Karpas-422 (cell line): ENCODE measurements at regions not wholly inside any gene's neighbourhood (a gene's known extent, or its start where the extent isn't known, plus 50 kb on each side); places are given as distances from the start of the nearest gene placed in this dataset.

Experiments
- DNase-seq: peaks from one replicate; pipeline ENCODE4 v3.0.0-alpha.2; 2015
- H2AFZ ChIP-seq: fragments of 200-600 bp; sonication (generic); 2 replicates; pipeline ENCODE4 v1.6.1; 2014; ENCODE audit warnings: antibody characterized with exemption, low read length, mixed read lengths
- H3K27ac ChIP-seq: fragments of 200-600 bp; sonication (generic); 2 replicates; pipeline ENCODE4 v1.5.1; 2014; ENCODE audit warnings: mild to moderate bottlenecking, low read length, moderate library complexity
- H3K27me3 ChIP-seq: fragments of 200-600 bp; sonication (generic); 2 replicates; pipeline ENCODE4 v1.6.1; 2014; ENCODE audit warnings: low read length, mixed read lengths
- H3K36me3 ChIP-seq: fragments of 200-600 bp; sonication (generic); 2 replicates; pipeline ENCODE4 v1.6.1; 2014; ENCODE audit warnings: low read length, mixed read lengths; ENCODE audit not compliant: insufficient read depth
- H3K4me1 ChIP-seq: fragments of 200-600 bp; sonication (generic); 2 replicates; pipeline ENCODE4 v1.6.1; 2014; ENCODE audit warnings: mild to moderate bottlenecking, low read length, mixed read lengths
- H3K4me2 ChIP-seq: fragments of 200-600 bp; sonication (generic); 2 replicates; pipeline ENCODE4 v1.6.1; 2014; ENCODE audit warnings: low read length, low read depth, mild to moderate bottlenecking; ENCODE audit not compliant: poor library complexity, severe bottlenecking
- H3K4me3 ChIP-seq: fragments of 200-600 bp; sonication (generic); 2 replicates; pipeline ENCODE4 v1.5.1; 2014; ENCODE audit warnings: mild to moderate bottlenecking, antibody characterized with exemption, low read length, mixed read lengths
- H3K79me2 ChIP-seq: fragments of 200-600 bp; sonication (generic); 2 replicates; pipeline ENCODE4 v1.6.1; 2014; ENCODE audit warnings: mild to moderate bottlenecking, low read length, mixed read lengths
- H3K9ac ChIP-seq: fragments of 200-600 bp; sonication (generic); 2 replicates; pipeline ENCODE4 v1.6.0; 2014; ENCODE audit warnings: low read length
- H3K9me2 ChIP-seq: fragments of 200-600 bp; sonication (generic), shearing (Covaris generic); replicated peaks from 2 replicates; pipeline ENCODE4 v1.6.0; 2014; ENCODE audit warnings: mild to moderate bottlenecking, low read length, moderate library complexity; ENCODE audit not compliant: insufficient read depth
- H3K9me3 ChIP-seq: fragments of 300-700, 200-600 bp; sonication (generic); 2 replicates; pipeline ENCODE4 v1.6.1; 2014; ENCODE audit warnings: low read length, mixed read lengths
- H4K20me1 ChIP-seq: fragments of 200-600 bp; sonication (generic); 2 replicates; pipeline ENCODE4 v1.6.1; 2014; ENCODE audit warnings: mild to moderate bottlenecking, antibody characterized with exemption, low read length, low read depth; ENCODE audit not compliant: insufficient read depth

DNA sequence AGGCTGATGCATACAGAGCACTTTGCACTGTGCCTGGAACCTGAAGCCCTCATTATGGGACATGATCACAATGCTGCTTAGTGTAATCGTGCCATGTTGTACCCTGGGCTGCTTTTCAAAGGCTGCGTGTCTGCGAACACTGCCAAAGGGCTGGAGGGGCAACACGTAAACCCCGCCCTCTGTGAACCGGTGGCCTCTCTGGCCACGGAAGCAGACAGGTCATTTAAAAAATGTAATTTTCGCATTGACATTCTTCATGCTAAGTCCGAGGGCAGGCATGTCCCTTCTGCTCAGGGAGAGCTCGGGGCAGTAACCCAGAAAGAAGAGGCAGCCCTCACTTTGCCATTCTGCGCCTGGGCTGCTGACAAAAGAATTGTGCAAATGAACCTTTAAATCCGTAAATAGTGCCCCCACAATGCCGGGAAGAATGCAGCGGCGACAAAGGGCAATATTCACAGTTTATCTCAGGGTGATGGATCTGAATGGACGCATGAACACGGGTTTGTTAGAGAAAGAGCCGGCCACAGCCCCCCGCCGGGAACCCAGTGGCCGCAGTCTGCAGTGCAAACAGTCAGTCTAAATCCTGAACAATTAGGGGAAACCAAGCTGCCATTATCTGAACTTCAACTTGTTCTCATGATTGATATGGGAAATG, 226.1 kb downstream of the MYCN start:
- no peak for DNase-seq
- H3K4me3 ChIP-seq: no peak overlapping the region
- H4K20me1 ChIP-seq: no peaks in the 10 kb centered on the region
- H3K9me2 ChIP-seq: no peaks in the 10 kb centered on the region
- no peak overlapping the region for H3K9ac ChIP-seq
- no peaks in the 10 kb centered on the region for H3K27me3 ChIP-seq
- H3K4me2 ChIP-seq: no peak overlapping the region
- H3K79me2 ChIP-seq: no peaks in the 10 kb centered on the region
- no peaks in the 10 kb centered on the region for H3K9me3 ChIP-seq
- no peaks in the 10 kb centered on the region for H3K36me3 ChIP-seq
- H3K4me1 ChIP-seq: peaks cover 5% of the 10 kb centered on the region; the same call in 1 of the 2 replicates
- no peak overlapping the region for H3K27ac ChIP-seq
- H2AFZ ChIP-seq: no peak overlapping the region

DNA sequence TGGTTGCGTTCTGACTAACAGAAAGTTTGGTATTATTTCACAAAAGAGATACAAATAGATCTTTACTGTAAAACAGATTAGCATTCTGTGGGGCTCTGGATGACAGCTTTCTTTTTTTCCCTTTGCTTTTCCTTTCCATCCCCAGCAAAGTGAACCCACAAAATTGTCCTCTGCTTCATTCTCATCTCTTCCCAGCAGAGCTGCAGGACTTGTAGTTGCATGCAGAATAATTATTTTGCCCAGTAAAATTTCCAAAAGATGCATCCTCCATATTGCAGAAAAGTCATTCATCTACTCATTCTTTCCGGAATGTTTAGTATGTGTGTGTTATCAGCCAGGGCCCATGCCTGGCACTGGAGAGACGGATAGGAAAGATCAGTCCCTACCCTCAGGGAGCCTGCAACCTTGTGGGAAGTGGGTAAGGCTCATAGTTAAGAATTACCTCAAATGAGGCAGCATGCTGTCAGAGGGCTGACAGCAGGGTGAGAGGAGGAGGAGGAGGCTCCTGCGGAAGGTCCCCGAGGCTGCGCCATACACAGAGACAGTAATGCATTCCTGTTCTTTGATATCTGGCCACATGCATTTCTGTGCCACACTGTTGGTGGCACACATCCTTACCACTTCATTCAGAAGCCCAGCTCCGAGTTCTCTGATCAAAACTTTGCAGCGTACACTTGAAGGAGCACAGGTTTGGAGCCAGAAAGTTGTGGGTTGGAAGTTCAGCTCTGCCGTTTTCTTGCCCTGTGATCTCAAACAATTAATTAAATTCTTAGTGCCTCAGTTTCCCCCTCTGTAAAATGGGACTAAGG, 225.4 kb downstream of the MYCN start:
- H3K27me3 ChIP-seq: no peaks in the 10 kb centered on the region

DNA sequence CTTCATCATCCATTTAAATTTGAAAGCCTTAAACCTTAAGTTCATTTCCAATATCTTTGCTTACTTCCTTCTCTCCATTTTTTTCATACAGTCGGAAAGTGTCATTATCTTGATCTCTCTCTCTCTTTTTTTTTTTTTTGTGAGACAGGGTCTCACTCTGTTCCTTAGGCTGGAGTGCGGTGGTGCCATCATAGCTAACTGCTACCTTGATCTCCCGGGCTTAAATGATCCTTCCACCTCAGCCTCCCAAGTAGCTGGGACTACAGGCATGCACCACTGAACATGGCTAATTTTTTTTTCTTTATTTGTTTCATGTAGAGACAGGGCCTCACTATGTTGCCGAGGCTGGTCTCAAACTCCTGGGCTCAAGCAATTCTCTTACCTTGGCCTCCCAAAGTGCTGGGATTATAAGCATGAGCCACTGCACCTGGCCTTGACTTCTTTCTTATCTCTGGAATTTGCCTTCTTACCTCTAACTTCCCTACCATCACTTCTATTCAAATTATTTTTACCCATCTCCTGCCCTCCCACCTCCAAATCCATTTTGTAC, 222.2 kb downstream of the MYCN start:
- Histone ChIP-seq H4K20me1 (no peaks in the 10 kb centered on the region), H3K9me2 (no peaks in the 10 kb centered on the region), H3K27me3 (no peaks in the 10 kb centered on the region), H3K27ac (no peak overlapping the region), H3K79me2 (no peaks in the 10 kb centered on the region), H3K4me1 (peaks cover 5% of the 10 kb centered on the region; the same call in 1 of the 2 replicates), H3K36me3 (no peaks in the 10 kb centered on the region), H3K9ac (no peak overlapping the region), H2AFZ (no peak overlapping the region), H3K4me3 (no peak overlapping the region), H3K9me3 (no peaks in the 10 kb centered on the region), H3K4me2 (no peak overlapping the region)
- DNase-seq: no peak

More for the DNA sequence above, 225.4 kb downstream of the MYCN start:
- Histone ChIP-seq H3K4me2 (no peak overlapping the region), H3K9me2 (no peaks in the 10 kb centered on the region), H2AFZ (no peak overlapping the region), H4K20me1 (no peaks in the 10 kb centered on the region), H3K4me1 (peaks cover 5% of the 10 kb centered on the region; the same call in 1 of the 2 replicates), H3K4me3 (no peak overlapping the region), H3K79me2 (no peaks in the 10 kb centered on the region), H3K36me3 (no peaks in the 10 kb centered on the region), H3K9ac (no peak overlapping the region), H3K9me3 (no peaks in the 10 kb centered on the region), H3K27ac (no peak overlapping the region)
- no peak for DNase-seq

DNA sequence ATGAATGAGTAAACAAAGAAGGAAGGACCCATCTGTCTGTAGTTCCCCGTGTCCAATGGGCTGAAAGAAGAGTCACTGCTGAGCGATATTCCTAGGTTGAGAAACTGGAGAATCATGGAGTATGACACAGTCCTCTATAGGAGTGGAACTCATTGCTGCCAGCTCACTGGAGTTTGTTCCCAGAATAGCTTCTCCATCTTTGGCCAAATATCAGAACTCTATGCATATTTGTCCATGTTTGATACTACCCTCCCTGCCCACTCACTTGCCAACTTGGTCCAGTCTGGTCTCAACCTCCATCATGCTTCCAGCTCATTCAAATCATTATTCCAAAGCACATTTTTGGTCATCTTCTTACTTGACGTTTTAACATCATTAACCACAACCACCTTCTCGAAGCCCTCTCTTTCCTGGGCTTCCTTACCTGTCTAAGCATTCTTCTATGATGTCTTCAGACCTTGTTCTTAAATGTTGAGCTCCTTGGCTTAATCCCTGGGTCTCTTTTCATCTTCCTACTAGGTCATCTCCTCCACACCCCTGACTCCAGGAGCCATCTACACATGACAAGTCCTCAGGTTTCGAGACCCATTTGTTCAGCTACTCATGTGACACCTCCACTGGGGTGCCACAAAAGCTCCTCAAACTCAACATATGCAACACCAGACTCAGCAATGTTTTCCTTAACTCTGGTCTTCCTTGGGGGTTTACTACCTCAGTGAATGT, 221.6 kb downstream of the MYCN start:
- Histone ChIP-seq H3K27ac (no peak overlapping the region), H2AFZ (no peak overlapping the region), H3K27me3 (no peaks in the 10 kb centered on the region), H3K9me2 (no peaks in the 10 kb centered on the region), H3K4me1 (peaks cover 5% of the 10 kb centered on the region; the same call in 1 of the 2 replicates), H3K9ac (no peak overlapping the region), H3K4me3 (no peak overlapping the region), H4K20me1 (no peaks in the 10 kb centered on the region), H3K36me3 (no peaks in the 10 kb centered on the region), H3K79me2 (no peaks in the 10 kb centered on the region), H3K9me3 (no peaks in the 10 kb centered on the region), H3K4me2 (no peak overlapping the region)
- DNase-seq: no peak

DNA sequence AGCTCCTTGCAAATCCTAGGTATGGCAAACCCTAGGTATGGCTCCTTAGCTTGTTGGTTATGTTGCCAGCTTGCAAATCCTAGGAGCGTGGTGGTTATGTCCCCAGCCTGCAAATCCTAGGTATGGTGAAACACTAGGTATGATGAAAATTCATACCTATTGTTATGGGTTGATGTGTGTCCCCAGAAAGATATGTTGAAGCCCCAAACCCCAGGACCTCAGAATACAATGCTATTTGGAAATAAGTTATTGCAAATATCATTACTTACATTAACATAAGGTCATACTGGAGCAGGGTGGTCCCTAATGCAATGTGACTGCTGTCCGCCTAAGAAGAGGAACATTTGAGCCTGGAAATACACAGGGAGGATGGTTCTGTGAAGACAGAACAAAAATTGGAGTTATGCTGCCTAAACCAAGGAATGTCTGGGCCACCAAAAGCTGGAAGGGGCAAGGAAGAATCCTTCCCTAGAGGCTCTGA, 220.8 kb downstream of the MYCN start:
- H3K27me3 ChIP-seq: no peaks in the 10 kb centered on the region
- H3K36me3 ChIP-seq: no peaks in the 10 kb centered on the region
- no peaks in the 10 kb centered on the region for H4K20me1 ChIP-seq
- no peak overlapping the region for H2AFZ ChIP-seq
- H3K79me2 ChIP-seq: no peaks in the 10 kb centered on the region
- H3K9ac ChIP-seq: no peak overlapping the region
- H3K9me2 ChIP-seq: no peaks in the 10 kb centered on the region
- peaks cover 5% of the 10 kb centered on the region; the same call in 1 of the 2 replicates for H3K4me1 ChIP-seq
- no peak overlapping the region for H3K4me3 ChIP-seq
- no peak overlapping the region for H3K4me2 ChIP-seq
- no peak overlapping the region for H3K27ac ChIP-seq
- no peaks in the 10 kb centered on the region for H3K9me3 ChIP-seq
- no peak for DNase-seq

DNA sequence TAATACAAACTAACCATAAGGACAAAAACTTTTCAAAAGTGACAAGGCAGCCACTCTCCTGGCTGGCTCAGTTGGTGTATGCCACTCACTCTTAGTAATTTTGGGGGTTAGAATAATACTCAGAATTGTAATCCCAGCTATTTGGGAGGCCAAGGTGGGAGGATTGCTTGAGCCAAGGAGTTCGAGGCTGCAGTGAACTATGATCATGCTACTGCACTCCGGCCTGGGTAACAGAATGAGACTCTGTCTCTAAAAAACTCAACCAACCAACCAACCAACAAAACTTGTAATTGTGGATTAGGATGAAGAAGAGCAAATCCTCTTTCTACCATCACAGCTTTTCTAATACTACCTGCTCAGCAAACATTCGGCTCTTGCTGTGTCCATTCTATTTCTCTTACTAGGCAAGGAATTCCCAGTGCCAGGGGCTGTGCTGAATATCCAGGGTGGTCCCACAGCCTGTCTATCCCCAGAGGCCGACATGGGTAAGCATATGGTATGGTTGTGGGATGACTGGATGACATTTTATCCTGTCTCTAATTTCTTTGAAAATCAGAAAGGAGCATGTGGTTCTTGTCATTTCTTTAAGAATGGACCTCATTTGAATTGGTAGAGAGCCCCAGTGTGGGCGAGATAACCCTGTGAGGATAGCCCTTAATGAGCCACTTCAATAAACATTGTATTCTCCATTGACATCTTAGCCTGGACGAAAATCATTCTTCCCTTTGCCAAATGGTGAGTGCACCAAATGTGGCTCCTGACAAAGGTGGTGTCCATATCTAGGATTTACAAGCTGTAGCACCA, 220.1 kb downstream of the MYCN start:
- Histone ChIP-seq H3K9me3 (no peaks in the 10 kb centered on the region), H3K9me2 (no peaks in the 10 kb centered on the region), H3K27me3 (no peaks in the 10 kb centered on the region), H3K79me2 (no peaks in the 10 kb centered on the region), H3K27ac (no peak overlapping the region), H3K4me2 (no peak overlapping the region), H3K36me3 (no peaks in the 10 kb centered on the region), H4K20me1 (no peaks in the 10 kb centered on the region), H3K9ac (no peak overlapping the region), H3K4me3 (no peak overlapping the region), H2AFZ (no peak overlapping the region), H3K4me1 (peaks cover 5% of the 10 kb centered on the region; the same call in 1 of the 2 replicates)
- no peak for DNase-seq

DNA sequence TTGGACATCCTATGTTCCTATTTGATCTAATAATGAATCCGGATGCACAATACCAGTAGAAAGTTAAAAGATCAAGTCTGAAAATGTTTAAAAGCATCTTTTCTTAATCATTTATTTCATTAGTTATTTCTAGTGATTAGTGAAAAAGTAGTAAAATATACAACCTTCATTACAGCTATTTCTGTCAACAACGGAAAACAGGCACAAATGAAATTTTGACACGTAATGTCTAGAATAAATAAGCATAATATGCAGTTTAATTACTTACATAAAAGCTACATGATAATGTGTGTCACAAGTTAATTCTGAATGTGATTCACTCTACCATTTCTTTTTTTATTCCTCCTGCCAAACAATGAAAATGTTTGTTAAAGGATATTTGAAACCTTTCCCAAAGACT, 216.1 kb downstream of the MYCN start:
- Histone ChIP-seq H3K27me3 (no peaks in the 10 kb centered on the region), H3K4me1 (no peaks in the 10 kb centered on the region), H3K36me3 (no peaks in the 10 kb centered on the region), H2AFZ (no peak overlapping the region), H3K79me2 (no peaks in the 10 kb centered on the region), H3K4me3 (no peak overlapping the region), H3K9ac (no peak overlapping the region), H3K9me2 (no peaks in the 10 kb centered on the region), H3K9me3 (no peaks in the 10 kb centered on the region), H4K20me1 (no peaks in the 10 kb centered on the region), H3K4me2 (no peak overlapping the region), H3K27ac (no peak overlapping the region)
- DNase-seq: no peak
